WTC11 (cell line): ENCODE measurements at regions not wholly inside any gene's neighbourhood (a gene's known extent, or its start where the extent isn't known, plus 50 kb on each side); places are given as distances from the start of the nearest gene placed in this dataset.

Experiments
- CTCF ChIP-seq: fragments of 200-600 bp; IDR thresholded peaks from 2 replicates; pipeline ENCODE4 v1.8.0; 2022; ENCODE audit warnings: antibody characterized with exemption
- SP1 ChIP-seq: sonication (generic); formaldehyde crosslinking; conservative IDR thresholded peaks from 2 replicates; pipeline ENCODE4 v1.8.1; 2022; ENCODE audit warnings: missing genetic modification reagents

GRCh38 chr4:181085557-181085956, 1157.6 kb upstream of the TENM3 start:
- TF ChIP-seq SP1 (CRISPR knock-in tag) (no peak), CTCF (no peak)
